ENCODE measurements at regions not wholly inside any gene's neighbourhood (a gene's known extent, or its start where the extent isn't known, plus 50 kb on each side); places are given as distances from the start of the nearest gene placed in this dataset.

- Histone ChIP-seq H3K4me1 (ENCODE audit: insufficient read depth, low read length) (no peaks in the 10 kb centered on the region), H3K4me3 (ENCODE audit: insufficient read depth, low read length) (no peak overlapping the region), H3K79me2 (ENCODE audit: insufficient read depth, low read length) (no peaks in the 10 kb centered on the region), H3K4me2 (ENCODE audit: insufficient read depth, low read length) (no peak overlapping the region), H3K36me3 (ENCODE audit: insufficient read depth, low read length) (no peaks in the 10 kb centered on the region), H3K27me3 (ENCODE audit: insufficient read depth, low read length) (no peaks in the 10 kb centered on the region), H3K27ac (ENCODE audit: low read depth, low read length) (no peak overlapping the region), H3K9me3 (ENCODE audit: low read depth, low read length) (no peaks in the 10 kb centered on the region), H4K20me1 (ENCODE audit: insufficient read depth, low read length) (no peaks in the 10 kb centered on the region), H2AFZ (ENCODE audit: low read length) (no peak overlapping the region)
- DNase-seq (ENCODE audit: insufficient read length, low spot score, missing footprints) = peak; percentile 60
- TF ChIP-seq, protein P1, sequence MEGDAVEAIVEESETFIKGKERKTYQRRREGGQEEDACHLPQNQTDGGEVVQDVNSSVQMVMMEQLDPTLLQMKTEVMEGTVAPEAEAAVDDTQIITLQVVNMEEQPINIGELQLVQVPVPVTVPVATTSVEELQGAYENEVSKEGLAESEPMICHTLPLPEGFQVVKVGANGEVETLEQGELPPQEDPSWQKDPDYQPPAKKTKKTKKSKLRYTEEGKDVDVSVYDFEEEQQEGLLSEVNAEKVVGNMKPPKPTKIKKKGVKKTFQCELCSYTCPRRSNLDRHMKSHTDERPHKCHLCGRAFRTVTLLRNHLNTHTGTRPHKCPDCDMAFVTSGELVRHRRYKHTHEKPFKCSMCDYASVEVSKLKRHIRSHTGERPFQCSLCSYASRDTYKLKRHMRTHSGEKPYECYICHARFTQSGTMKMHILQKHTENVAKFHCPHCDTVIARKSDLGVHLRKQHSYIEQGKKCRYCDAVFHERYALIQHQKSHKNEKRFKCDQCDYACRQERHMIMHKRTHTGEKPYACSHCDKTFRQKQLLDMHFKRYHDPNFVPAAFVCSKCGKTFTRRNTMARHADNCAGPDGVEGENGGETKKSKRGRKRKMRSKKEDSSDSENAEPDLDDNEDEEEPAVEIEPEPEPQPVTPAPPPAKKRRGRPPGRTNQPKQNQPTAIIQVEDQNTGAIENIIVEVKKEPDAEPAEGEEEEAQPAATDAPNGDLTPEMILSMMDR (IDR thresholded peaks at IDR 0.05; ENCODE audit: extremely low read depth, low read depth, low read length) = no peak
Observed at GRCh38 chr9:2291980-2292704, 277.0 kb downstream of the SMARCA2 start.

- TF ChIP-seq, protein P1 (IDR thresholded peaks at IDR 0.05; ENCODE audit: extremely low read depth, low read depth, low read length) = no peak
- H3K4me2 ChIP-seq (ENCODE audit: insufficient read depth, low read length) = no peak overlapping the region
- H3K79me2 ChIP-seq (ENCODE audit: insufficient read depth, low read length) = no peaks in the 10 kb centered on the region
- DNase-seq (ENCODE audit: insufficient read length, low spot score, missing footprints) = no peak
- H2AFZ ChIP-seq (ENCODE audit: low read length) = no peak overlapping the region
- H3K27ac ChIP-seq (ENCODE audit: low read depth, low read length) = no peak overlapping the region
- H3K4me1 ChIP-seq (ENCODE audit: insufficient read depth, low read length) = no peaks in the 10 kb centered on the region
- H3K36me3 ChIP-seq (ENCODE audit: insufficient read depth, low read length) = no peaks in the 10 kb centered on the region
- H3K27me3 ChIP-seq (ENCODE audit: insufficient read depth, low read length) = no peaks in the 10 kb centered on the region
- H3K4me3 ChIP-seq (ENCODE audit: insufficient read depth, low read length) = no peak overlapping the region
- no peaks in the 10 kb centered on the region for H3K9me3 ChIP-seq (ENCODE audit: low read depth, low read length)
- H4K20me1 ChIP-seq (ENCODE audit: insufficient read depth, low read length) = no peaks in the 10 kb centered on the region
Observed at GRCh38 chr9:2292733-2293132, 277.6 kb downstream of the SMARCA2 start.

GRCh38 chr9:2297771-2298170 is 282.6 kb downstream of the SMARCA2 start:
- TF ChIP-seq, protein P1 (IDR thresholded peaks at IDR 0.05; ENCODE audit: extremely low read depth, low read depth, low read length) = no peak
- Histone ChIP-seq H3K27me3 (ENCODE audit: insufficient read depth, low read length) (no peaks in the 10 kb centered on the region), H4K20me1 (ENCODE audit: insufficient read depth, low read length) (no peaks in the 10 kb centered on the region), H3K27ac (ENCODE audit: low read depth, low read length) (no peak overlapping the region), H3K4me1 (ENCODE audit: insufficient read depth, low read length) (no peaks in the 10 kb centered on the region), H2AFZ (ENCODE audit: low read length) (no peak overlapping the region), H3K9me3 (ENCODE audit: low read depth, low read length) (no peaks in the 10 kb centered on the region), H3K4me3 (ENCODE audit: insufficient read depth, low read length) (no peak overlapping the region), H3K36me3 (ENCODE audit: insufficient read depth, low read length) (no peaks in the 10 kb centered on the region), H3K79me2 (ENCODE audit: insufficient read depth, low read length) (no peaks in the 10 kb centered on the region), H3K4me2 (ENCODE audit: insufficient read depth, low read length) (no peak overlapping the region)
- DNase-seq (ENCODE audit: insufficient read length, low spot score, missing footprints) = no peak

- no peaks in the 10 kb centered on the region for H3K36me3 ChIP-seq (ENCODE audit: insufficient read depth, low read length)
- H3K9me3 ChIP-seq (ENCODE audit: low read depth, low read length) = no peaks in the 10 kb centered on the region
- H2AFZ ChIP-seq (ENCODE audit: low read length) = no peak overlapping the region
- H3K27me3 ChIP-seq (ENCODE audit: insufficient read depth, low read length) = no peaks in the 10 kb centered on the region
- H3K27ac ChIP-seq (ENCODE audit: low read depth, low read length) = no peak overlapping the region
- no peak overlapping the region for H3K4me2 ChIP-seq (ENCODE audit: insufficient read depth, low read length)
- no peaks in the 10 kb centered on the region for H4K20me1 ChIP-seq (ENCODE audit: insufficient read depth, low read length)
- DNase-seq (ENCODE audit: insufficient read length, low spot score, missing footprints) = no peak
- no peaks in the 10 kb centered on the region for H3K4me1 ChIP-seq (ENCODE audit: insufficient read depth, low read length)
- no peaks in the 10 kb centered on the region for H3K79me2 ChIP-seq (ENCODE audit: insufficient read depth, low read length)
- TF ChIP-seq, protein P1 (IDR thresholded peaks at IDR 0.05; ENCODE audit: extremely low read depth, low read depth, low read length) = no peak
- H3K4me3 ChIP-seq (ENCODE audit: insufficient read depth, low read length) = no peak overlapping the region
Observed at GRCh38 chr9:2298217-2298616, 283.1 kb downstream of the SMARCA2 start.
